Spleen (tissue), 11 donors: ENCODE measurements at regions not wholly inside any gene's neighbourhood (a gene's known extent, or its start where the extent isn't known, plus 50 kb on each side); places are given as distances from the start of the nearest gene placed in this dataset.
"Not testable (repeated sequence)": the region's sequence is repeated elsewhere in the genome, so short reads cannot be mapped to it uniquely, and the experiment has no call there.

ENCODE experiments used
- DNase-seq: peaks from one replicate; pipeline ENCODE4 v3.0.0-alpha.2; 2020
- H3K27ac ChIP-seq, 8 donors: fragments of 200-600 bp; sonication (generic) in 7 of 8; 1 replicate in 4 of 8; 2 replicates in 4 of 8; pipeline versions ENCODE4 v1.5.0 to v1.8.0; 2016 to 2021; ENCODE audit warnings: inconsistent platforms in 4 of 8, mild to moderate bottlenecking in 4 of 8, moderate library complexity in 1 of 8
- H3K27me3 ChIP-seq, 7 donors: fragments of 200-600 bp; sonication (generic) in 6 of 7; replicated peaks in 1 of 7; 1 replicate in 4 of 7; 2 replicates in 3 of 7; pipeline versions ENCODE4 v1.5.0 to v1.8.0; 2016 to 2021; ENCODE audit warnings: inconsistent platforms in 3 of 7, mild to moderate bottlenecking in 1 of 7
- H3K36me3 ChIP-seq, 6 donors: fragments of 200-600 bp; sonication (generic) in 5 of 6; 1 replicate in 4 of 6; 2 replicates in 2 of 6; pipeline versions ENCODE4 v1.5.0 to v1.8.0; 2016 to 2021; ENCODE audit warnings: inconsistent platforms in 2 of 6
- H3K4me1 ChIP-seq, 6 donors: fragments of 200-600 bp; sonication (generic) in 5 of 6; 1 replicate in 3 of 6; 2 replicates in 3 of 6; pipeline versions ENCODE4 v1.5.0 to v1.8.0; 2016 to 2021; ENCODE audit warnings: inconsistent platforms in 3 of 6
- H3K4me3 ChIP-seq, 8 donors: fragments of 200-600 bp; sonication (generic) in 7 of 8; 1 replicate in 4 of 8; 2 replicates in 4 of 8; pipeline versions ENCODE4 v1.5.0 to v1.8.0; 2016 to 2021; ENCODE audit warnings: inconsistent platforms in 4 of 8, mild to moderate bottlenecking in 4 of 8, moderate library complexity in 2 of 8
- H3K9me3 ChIP-seq, 8 donors: fragments of 200-600 bp; sonication (generic) in 7 of 8; 1 replicate in 4 of 8; 2 replicates in 4 of 8; pipeline versions ENCODE4 v1.5.0 to v1.8.0; 2016 to 2021; ENCODE audit warnings: inconsistent platforms in 4 of 8
- POLR2A ChIP-seq, 3 donors: fragments of 450-650 bp; IDR thresholded peaks; one replicate each; pipeline ENCODE4 v1.5.1; 2017; ENCODE audit warnings: antibody characterized with exemption in 3 of 3, mild to moderate bottlenecking in 1 of 3
- POLR2AphosphoS5 ChIP-seq, 3 donors: sonication (generic); formaldehyde crosslinking; IDR thresholded peaks; one replicate each; pipeline ENCODE4 v1.5.1; 2017; ENCODE audit warnings: antibody characterized with exemption in 3 of 3
- WGBS, 5 donors: extraction: QIAGEN DNeasy Blood & Tissue Kit in 3 of 5; methylation state at CpG; one replicate each; pipeline versions ENCODE4 v1.1.5 to v1.1.7; 2013 to 2018; 5-methylcytosine and 5-hydroxymethylcytosine counted together
- intact Hi-C: fragments of 100-400 bp; cut with DNase I; formaldehyde crosslinking; loops from one replicate; pipeline ENCODE4 v1.15.0; 2023; ENCODE audit warnings: low total_unique reads
- TF ChIP-seq, protein P1 (sequence below), 11 experiments: fragments of 200-600 bp in 7 of 11; fragments of 450-650 bp in 4 of 11; sonication (generic) in 4 of 11; IDR thresholded peaks in 8 of 11; conservative IDR thresholded peaks in 3 of 11; 1 replicate in 7 of 11; 2 replicates in 4 of 11; pipeline versions ENCODE4 v1.4.0 to v1.8.0; 2016 to 2021; ENCODE audit warnings: antibody characterized with exemption in 11 of 11, inconsistent platforms in 4 of 11, mild to moderate bottlenecking in 1 of 11
- donor health status: healthy with polysubstance abuse.
- donor health status: DM: no; HTN: no; CAD: no; lungs with moderate emphysema.
- donor health status: DM: no; HTN: no; CAD: no.
- donor health status: Bipolar disorder and iron deficiency.
- donor health status: healthy.
- donor health status: DM: no; HTN: no; CAD: no.
- donor health status: DM: yes; HTN: yes; CAD: no.

DNA sequence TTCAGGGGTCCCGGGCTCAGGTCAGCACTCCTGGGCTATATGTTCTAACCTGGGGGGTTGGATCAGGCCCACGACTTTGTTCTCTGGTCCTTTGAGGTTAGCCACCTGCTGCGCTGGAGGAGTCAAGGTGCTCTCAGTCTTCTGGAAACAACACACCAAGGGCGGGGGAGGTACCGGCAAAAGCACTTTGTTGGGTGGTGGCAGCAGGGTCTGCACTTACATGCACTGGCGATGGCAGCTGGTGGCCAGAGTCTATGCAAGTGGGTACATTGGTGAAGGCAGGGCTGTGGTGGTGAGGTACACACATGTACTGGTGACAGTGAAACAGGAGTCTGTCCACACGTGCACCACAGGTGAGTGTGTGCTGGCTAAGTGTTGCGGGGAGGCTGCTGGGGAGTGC, 194.2 kb upstream of the MAGI2 start:
- H3K27ac ChIP-seq, result no peak overlapping the region
- intact Hi-C loops, result no loop called here
- TF ChIP-seq POLR2AphosphoS5 (IDR thresholded peaks at IDR 0.05) (no peak), POLR2A (IDR thresholded peaks at IDR 0.05) (no peak)
- TF ChIP-seq, protein P1, sequence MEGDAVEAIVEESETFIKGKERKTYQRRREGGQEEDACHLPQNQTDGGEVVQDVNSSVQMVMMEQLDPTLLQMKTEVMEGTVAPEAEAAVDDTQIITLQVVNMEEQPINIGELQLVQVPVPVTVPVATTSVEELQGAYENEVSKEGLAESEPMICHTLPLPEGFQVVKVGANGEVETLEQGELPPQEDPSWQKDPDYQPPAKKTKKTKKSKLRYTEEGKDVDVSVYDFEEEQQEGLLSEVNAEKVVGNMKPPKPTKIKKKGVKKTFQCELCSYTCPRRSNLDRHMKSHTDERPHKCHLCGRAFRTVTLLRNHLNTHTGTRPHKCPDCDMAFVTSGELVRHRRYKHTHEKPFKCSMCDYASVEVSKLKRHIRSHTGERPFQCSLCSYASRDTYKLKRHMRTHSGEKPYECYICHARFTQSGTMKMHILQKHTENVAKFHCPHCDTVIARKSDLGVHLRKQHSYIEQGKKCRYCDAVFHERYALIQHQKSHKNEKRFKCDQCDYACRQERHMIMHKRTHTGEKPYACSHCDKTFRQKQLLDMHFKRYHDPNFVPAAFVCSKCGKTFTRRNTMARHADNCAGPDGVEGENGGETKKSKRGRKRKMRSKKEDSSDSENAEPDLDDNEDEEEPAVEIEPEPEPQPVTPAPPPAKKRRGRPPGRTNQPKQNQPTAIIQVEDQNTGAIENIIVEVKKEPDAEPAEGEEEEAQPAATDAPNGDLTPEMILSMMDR (IDR thresholded peaks at IDR 0.05 in 8 of 11, conservative IDR thresholded peaks at IDR 0.05 in 3 of 11), result no peak
- peaks cover 0 to 9% (median 0%) of the 10 kb centered on the region in 8 donors for H3K9me3 ChIP-seq
- H3K4me3 ChIP-seq, result no peak overlapping the region
- H3K36me3 ChIP-seq, result no peaks in the 10 kb centered on the region
- peak; percentile 43 for DNase-seq
- no peaks in the 10 kb centered on the region for H3K4me1 ChIP-seq
- H3K27me3 ChIP-seq, result no peaks in the 10 kb centered on the region
- 64 to 96% (median 91%) methylated on average over 8 of the region's 8 CpGs for WGBS, 5 donors

DNA sequence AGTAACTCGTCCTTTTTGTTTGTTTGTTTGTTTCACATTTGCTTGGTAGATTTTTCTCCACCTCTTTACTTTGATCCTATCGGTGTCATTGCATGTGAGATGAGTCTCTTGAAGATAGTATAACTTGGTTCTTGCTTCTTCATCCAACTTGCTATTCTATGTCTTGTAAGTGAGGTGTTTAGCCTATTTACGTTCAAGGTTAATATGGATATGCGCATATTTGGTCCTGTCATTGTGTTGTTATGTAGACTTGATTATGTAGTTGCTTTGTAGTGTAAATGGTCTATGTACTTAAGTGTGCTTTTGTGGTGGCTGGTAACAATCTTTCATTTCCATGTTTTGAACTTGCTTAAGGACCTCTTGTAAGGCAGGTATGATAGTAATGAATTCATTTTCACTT, 192.8 kb upstream of the MAGI2 start:
- intact Hi-C loops, result no loop called here
- no peak overlapping the region for H3K4me3 ChIP-seq
- WGBS, 5 donors, result 85 to 91% (median 88%) methylated on average over 4 of the region's 4 CpGs
- no peak overlapping the region for H3K27ac ChIP-seq
- no peak for DNase-seq
- TF ChIP-seq POLR2AphosphoS5 (IDR thresholded peaks at IDR 0.05) (no peak), POLR2A (IDR thresholded peaks at IDR 0.05) (no peak)
- TF ChIP-seq, protein P1 (IDR thresholded peaks at IDR 0.05 in 8 of 11, conservative IDR thresholded peaks at IDR 0.05 in 3 of 11), result no peak
- no peaks in the 10 kb centered on the region for H3K27me3 ChIP-seq
- peaks cover 0 to 9% (median 0%) of the 10 kb centered on the region in 8 donors for H3K9me3 ChIP-seq
- no peaks in the 10 kb centered on the region for H3K4me1 ChIP-seq
- H3K36me3 ChIP-seq, result no peaks in the 10 kb centered on the region

DNA sequence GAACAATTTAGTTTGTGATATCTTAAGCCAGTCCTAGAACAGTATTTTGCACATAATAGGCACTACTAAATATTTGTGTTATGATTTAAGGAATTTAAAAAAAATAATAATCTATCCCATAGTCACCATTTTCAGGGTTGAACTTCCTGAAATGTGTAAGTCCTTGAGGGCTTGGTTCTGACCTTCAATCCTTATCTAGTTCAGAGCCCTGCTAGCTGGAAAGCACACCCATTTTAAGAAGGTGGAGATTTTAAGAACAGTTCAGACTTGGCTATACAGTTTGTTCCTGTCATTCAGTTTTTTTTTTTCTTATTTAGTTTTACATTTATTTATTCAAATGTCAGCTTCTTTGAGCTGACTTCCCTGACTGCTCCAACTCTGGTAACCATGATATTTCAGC, 183.4 kb upstream of the MAGI2 start:
- H3K4me1 ChIP-seq, result no peaks in the 10 kb centered on the region
- peak overlapping the region; percentile 15 to 75 (median 64) for H3K27ac ChIP-seq
- H3K36me3 ChIP-seq, result no peaks in the 10 kb centered on the region
- H3K9me3 ChIP-seq, result peaks cover 0 to 1% (median 0%) of the 10 kb centered on the region in 8 donors
- intact Hi-C loops, result no loop called here
- H3K4me3 ChIP-seq, result no peak overlapping the region
- no peak for DNase-seq
- TF ChIP-seq POLR2AphosphoS5 (IDR thresholded peaks at IDR 0.05) (no peak), POLR2A (IDR thresholded peaks at IDR 0.05) (no peak)
- TF ChIP-seq, protein P1 (IDR thresholded peaks at IDR 0.05 in 8 of 11, conservative IDR thresholded peaks at IDR 0.05 in 3 of 11), result no peak
- H3K27me3 ChIP-seq, result no peaks in the 10 kb centered on the region

DNA sequence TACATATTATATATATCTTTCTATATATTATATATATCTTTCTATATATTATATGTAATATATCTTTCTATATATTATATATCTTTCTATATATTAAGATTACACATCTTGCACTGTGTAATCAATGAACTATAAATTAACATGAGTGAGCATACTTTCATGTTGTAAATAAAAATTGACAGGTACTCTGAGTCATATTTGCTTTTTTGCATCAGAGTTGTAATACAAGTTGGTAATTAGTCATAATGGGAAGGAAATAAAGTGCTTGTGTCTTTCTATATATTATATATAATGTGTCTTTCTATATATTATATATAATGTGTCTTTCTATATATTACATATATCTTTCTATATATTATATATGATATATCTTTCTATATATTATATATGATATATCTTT, 172.5 kb upstream of the MAGI2 start:
- H3K27ac ChIP-seq, intact Hi-C loops, H3K4me1 ChIP-seq, H3K9me3 ChIP-seq, H3K36me3 ChIP-seq, H3K4me3 ChIP-seq, H3K27me3 ChIP-seq, DNase-seq: not testable (repeated sequence)

DNA sequence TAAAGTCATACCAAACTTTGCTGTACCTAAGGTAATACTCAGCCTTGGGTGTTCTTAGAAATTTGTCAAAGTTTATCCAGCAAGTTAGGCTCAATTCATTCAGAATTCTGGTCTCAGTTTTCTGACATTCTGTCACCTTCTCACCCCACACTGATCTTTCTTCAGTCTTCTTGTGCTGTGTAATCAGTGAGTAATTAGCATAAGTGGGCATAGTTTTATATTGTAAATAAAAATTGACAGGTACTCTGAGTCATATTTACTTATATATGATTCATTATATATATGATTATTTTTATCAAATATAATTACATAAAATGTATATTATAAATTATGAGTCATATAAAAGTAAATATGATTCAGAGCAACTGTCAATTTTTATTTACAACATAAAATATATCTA, 170.9 kb upstream of the MAGI2 start:
- TF ChIP-seq POLR2AphosphoS5 (IDR thresholded peaks at IDR 0.05), result no peak
- TF ChIP-seq POLR2A (IDR thresholded peaks at IDR 0.05), result no peak
- TF ChIP-seq, protein P1 (IDR thresholded peaks at IDR 0.05 in 8 of 11, conservative IDR thresholded peaks at IDR 0.05 in 3 of 11), result no peak
- Histone ChIP-seq H3K9me3 (no peaks in the 10 kb centered on the region), H3K27me3 (no peaks in the 10 kb centered on the region), H3K27ac (no peak overlapping the region), H3K4me1 (no peaks in the 10 kb centered on the region), H3K4me3 (no peak overlapping the region), H3K36me3 (no peaks in the 10 kb centered on the region)
- intact Hi-C loops, result no loop called here
- no peak for DNase-seq
